DMS79 (cell line): ENCODE measurements at regions not wholly inside any gene's neighbourhood (a gene's known extent, or its start where the extent isn't known, plus 50 kb on each side); places are given as distances from the start of the nearest gene placed in this dataset.

ENCODE experiments used
- DNase-seq: peaks from one replicate; lab custom pipeline; 2025; lab: John Stamatoyannopoulos, UW

DNA sequence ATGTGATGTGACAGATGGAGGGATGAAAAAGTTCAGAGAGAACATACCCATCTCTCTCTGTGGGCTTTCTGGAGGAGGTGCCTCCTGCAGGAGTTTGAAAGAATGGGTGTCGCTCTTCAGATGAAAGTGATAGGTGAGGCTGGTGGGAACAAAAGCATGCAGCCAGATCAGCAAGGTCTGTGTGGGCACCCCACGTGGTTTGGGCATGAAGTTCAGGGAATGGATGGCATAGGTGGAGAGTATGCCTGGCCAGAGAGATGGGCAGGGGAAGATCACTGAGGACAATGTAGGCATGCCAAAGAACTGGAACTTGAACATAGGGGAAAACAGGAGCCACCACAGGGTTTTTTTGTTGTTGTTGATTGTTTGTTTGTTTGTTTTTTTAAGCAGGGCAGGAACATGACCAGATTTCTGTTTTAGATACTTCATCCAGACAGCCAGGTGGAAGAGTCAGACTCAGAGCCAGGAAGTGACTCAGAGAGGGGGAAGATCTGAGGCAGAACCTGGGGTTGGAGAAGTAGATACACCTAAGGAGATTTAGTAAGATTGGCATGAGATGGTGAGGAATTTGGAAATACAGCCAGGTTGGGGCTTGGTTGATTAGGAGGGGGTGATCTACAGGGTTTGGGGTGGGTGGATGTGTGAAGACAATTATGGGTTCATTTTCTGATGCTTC, 64.8 kb upstream of the CLSTN2 start:
- DNase-seq, result no peak

DNA sequence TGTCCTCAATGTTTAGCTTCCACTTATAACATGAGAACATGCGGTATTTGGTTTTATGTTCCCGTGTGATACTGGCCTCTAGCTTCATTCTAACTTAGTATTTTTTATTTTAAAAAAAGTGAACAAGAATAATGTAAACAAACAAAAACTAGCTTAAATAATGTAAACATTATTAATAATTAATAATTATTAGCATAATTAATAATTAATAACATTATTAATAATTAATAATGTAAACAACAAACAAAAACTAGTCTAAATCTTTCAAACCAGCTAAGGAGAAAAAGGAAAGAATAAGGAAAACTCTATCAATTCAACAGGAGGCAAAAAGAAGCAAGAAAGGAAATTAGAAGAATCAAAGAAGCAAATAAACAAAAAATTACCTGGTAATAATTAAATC, 66.2 kb upstream of the CLSTN2 start:
- no peak for DNase-seq

DNA sequence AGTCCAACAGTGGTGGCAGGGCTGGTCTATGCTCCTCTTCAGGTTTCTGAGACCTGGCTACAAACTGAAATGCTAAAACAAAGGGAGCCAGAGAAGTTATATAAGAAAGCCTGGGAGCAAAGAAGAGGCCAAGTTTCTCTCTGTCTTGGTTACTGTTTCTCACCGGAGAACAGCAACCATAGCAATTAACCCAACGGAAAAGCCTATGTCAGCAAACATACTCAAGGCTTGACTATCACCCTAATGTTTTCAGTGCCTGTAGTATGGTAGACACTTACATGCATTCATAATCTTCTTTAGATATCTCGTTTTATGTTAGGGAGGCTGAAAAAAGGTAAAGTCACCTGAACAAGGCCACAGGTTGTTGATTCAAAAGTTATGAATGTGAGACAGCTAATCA, 86.3 kb upstream of the CLSTN2 start:
- DNase-seq, result no peak

DNA sequence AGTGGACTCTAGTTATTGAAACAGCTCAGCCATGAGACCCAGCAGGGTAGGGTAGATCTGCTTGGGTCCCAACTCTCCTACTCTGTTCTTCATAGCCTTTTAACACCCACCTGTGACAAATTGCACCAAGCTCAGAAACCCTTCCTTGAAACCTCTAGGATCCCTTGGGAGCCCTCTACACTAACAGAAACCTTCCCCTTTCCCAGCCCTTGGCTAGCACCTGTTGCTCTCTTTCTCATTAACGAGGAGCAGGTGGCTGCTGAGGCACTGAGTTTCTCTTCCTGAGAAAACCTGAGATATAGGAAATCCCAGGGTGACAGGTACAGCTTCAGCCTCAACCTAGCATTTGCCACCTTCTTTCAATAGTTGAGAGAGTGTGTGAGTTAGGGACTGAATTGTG, 88.3 kb upstream of the CLSTN2 start:
- DNase-seq, result peak; percentile 60

DNA sequence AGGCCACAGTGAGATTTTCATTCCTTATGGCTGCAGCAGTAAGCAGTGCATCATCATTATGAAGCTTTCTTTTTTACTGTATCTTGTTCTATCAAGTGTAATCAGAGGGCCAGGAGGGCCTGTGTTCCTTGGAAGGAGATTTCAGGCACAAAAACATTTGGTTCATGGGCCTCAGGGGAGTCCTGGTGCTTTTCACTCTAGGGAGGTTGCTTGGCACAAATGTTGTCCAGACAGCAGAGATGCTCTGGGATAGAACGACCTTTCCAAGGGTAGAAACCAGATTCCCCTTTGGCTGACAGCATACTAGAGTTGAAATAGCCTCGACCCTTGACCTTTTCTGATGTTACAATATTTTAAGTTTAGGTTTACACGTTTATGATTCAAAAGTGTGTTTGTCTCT, 95.3 kb upstream of the CLSTN2 start:
- DNase-seq, result no peak

DNA sequence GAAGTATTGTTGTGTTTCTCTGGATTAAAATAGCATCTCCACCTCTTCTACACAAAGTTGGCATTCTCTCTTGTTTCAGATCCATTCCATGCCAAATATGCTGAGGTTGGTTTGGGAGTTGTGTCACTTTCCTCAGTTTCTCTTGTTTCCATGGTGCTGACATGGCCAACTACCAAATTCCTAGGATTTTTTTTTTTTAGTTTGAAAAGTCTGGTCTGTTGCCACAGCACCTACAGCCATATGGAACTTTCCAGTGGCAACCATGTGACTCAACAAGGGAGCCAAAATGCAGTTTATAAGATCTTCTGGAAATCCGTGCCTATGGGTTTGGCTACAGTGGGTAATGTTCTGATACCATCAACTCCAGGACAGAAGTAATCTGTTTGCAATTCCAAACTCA, 96.0 kb upstream of the CLSTN2 start:
- no peak for DNase-seq

DNA sequence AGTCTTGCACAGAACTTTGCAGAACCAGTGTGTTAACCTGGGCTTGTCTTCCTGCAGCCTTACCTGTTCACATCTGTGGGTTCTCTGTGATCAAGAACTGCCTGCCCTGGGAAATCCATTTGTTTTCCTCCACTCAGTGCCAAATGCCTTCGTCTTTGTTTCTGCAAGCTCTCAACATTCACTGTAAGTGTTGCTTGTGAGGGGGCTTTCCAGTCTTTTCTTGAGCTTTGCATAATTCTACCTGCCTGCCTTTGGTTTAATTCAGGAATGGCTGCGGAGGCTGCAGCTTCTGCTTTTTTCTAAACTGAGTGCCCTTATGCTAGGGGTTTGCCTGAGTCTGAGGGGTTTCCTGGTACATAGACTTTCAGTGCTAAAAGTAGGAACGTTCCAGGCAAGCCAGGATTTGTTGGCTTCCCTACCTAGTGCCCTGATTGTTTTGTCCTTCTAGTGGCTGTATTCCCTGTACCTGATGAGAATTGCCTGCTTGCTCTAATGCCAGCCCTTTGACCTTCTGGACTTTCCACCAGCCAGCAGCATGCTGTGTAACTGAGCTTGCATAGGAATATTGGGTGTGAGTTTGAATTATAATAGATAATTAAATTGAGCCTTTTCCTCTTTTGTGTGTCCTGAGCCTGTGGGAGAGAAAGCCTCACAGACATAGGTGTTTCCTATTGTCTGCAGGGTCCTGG, 96.6 kb upstream of the CLSTN2 start:
- DNase-seq, result no peak

DNA sequence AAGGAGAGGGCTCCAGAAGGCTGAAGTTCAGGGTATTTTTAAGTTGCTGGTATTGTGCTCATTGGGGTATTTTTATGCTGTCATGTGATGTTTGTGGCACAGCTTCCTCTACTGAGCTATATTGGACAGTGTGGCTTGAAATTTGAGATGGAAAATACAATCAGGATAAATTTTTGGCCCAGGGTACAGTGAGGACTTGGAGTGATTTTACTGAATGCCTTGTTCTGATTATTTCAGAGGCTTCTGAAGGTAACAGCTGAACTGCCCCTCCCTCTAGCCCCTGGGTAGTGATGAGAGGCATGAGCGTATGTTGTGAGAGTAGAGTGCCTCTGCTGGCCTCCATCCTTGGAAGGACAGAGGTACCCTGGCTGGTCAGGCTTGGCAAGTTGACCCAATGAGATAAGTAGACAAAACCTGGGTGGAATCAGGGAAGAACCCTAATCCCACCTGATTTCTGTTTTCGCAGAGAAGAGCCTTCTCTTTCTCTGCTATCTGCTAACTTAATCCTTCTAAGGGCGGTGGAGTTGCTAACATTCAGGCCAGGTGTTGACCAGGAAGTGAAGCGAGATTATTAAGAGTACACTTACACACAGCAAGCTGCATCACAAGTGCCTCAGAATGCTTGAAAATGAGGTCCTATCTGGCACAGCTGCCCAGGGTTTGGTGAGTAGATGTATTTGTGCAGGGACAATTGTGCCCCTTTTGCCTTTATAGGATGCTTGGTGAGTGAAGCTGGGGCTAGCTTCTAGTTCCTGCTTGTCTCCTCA, 98.1 kb upstream of the CLSTN2 start:
- DNase-seq, result peak; percentile 64

DNA sequence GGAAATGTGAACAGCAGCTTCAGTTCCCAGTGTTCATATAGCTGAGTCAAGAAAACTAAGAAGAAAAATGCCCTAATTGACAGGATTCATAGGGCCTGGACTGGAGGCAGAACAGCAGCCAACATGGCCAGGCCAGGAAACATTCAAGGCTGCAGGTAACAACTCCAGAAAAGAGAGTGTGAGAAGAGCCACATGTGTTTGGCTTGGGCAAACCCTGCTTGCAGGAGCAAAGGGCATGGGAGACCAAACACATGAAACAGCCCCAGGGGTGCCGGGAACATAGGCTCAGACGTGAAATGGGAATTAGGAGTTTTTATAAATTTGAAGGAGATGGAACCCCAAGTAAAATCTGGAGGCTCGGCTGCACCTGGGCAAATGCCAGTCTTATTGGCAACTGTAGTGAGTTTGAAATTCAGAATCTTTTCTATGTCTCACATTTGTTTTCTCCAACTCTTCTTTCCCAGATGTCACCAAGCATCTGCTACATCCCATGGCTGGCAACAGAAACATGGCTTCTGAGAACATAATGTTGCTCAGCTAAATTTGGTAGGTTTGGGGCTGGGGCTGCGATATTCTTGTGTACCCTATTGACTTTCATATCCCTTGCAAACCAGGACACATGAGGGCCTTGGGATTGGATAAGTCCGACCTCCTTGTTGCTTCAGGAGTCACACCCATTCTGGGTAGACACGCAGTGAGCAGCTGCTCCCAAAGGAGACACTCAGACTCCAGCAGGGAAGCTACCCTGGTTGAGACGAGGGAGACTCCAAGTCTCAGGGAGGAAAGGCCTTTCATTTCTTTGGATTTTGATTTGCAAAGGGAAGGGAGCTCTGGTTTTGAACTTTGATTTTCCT, 98.9 kb upstream of the CLSTN2 start:
- DNase-seq, result no peak

DNA sequence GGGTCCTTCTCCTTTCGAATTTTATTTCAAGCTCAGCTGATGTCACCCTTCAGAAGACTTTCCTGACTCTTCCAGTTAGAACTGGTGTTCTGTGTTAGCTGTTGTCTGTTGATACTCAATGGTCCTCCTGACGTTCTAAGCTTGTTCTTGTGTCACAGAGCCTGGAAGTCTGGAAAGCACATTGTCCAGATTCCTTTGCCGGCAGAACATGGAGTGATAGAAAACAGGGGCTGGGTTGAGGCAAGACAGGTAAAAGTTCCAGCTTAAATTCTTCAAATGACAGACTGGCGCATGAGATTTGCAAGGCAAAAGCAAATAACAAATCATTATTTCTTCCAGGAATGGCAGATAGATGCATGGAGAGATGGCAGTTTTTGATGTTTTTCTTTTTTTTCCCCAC, 102.0 kb upstream of the CLSTN2 start:
- DNase-seq, result no peak

DNA sequence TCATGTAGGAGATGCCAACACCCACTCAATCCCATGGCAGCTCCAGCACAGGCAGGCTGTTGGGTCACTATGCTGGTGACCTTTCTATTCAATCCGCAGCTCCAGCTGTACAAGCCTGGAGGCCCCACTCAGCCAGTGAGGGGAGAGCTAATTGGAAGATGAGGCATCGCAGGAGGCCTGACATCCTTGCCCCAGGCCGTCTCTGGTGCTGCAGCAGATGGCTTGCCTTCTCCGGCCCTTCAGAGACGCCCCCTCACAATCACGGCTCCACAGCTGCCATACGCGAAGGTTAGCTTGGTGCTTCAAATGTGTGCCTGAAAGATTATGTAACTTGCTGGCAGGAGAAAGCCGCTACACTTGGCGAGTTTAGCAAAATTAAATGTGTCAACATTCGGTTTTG, 104.2 kb upstream of the CLSTN2 start:
- no peak for DNase-seq

DNA sequence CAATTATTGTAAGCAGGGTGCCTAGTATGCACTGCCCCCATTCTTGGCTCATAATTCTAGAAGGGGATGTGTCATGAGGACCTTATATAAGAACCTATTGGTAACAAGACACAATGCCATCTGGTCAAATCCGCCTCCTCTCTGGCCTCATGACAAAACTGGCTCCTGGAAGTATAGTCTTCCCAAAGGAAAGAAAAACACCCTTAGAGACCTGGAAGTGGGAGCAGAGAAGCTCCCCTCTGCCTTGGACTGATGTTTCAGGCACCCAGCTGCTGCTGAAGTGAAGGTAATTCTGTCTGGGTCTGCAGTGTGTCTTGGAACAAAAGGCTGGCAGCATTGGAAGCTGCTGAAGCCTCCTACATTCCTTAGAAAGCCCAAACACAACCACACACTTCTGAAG, 107.2 kb upstream of the CLSTN2 start:
- DNase-seq, result no peak

DNA sequence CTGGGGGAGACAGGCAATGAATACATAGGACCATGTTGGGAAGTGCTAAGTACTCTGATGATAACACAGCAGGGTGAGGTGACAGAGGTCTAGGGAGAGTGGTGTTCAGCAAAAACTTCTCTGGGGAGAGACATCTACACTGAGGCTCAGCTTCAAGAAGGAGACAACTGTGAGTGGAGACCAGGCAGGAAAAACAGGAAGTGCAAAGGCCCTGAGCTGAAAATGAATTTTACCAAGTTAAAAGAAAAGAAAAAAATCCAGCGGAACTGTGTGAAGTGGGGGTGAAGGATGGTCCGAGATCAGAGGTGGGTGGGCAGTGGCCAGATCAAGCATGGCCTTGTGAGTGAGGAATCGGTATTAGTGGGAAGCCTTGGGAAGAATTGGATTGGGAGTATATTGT, 110.1 kb upstream of the CLSTN2 start:
- no peak for DNase-seq

DNA sequence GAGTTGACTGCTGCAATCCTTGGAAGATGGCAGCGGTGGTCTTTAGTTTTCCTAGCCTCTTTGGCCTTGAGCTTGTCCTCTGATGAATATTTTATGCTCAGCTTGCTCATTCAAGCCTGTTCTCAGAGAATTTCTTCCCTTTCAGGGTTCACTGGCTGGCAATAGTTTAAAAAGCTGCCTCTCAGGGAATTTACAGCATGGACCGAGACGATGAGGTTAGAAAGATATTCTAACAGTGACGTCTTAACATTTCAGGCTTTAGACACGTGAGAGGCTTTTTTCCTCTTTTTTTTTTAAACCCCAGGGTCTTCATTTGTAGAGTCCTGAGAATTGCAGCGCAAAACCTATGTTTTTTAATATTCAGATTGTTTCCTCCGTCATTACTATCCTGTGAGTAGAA, 120.3 kb upstream of the CLSTN2 start:
- DNase-seq, result no peak

DNA sequence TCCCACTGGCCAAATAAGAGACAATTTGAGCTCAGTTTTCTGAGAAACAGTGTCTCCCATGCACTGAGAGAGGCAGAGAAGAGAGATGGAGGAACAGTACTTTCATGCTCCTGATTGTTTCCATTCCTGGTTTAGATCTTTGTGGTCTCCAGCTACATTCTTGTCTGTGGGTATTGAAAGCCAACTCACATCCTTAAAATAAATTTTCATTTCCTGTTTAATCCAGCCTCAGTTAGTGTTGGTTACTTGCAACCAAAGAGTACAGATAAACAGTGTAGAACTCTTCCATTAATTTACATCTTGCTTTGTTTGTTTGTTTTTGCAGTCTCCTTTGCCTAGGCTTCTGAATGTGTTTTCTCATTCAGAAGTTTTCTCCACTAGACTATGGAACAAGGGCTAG, 123.7 kb upstream of the CLSTN2 start:
- no peak for DNase-seq

DNA sequence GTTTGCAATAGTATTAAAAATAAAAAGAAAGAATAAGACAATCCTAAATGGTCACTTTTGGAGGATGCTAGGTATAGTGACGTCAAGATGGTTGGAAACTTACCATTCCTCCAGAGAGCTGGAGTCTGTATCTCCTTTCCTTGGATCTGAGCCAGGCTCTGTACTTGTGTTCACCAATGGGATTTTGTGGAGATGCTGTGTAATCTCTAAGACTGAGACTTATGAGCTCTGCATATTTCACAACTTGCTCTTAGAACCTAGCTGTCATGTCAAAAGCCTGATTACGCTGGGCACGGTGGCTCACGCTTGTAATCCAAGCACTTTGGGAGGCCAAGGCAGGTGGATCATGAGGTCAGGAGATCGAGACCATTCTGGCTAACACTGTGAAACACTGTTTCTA, 126.8 kb upstream of the CLSTN2 start:
- DNase-seq, result no peak

DNA sequence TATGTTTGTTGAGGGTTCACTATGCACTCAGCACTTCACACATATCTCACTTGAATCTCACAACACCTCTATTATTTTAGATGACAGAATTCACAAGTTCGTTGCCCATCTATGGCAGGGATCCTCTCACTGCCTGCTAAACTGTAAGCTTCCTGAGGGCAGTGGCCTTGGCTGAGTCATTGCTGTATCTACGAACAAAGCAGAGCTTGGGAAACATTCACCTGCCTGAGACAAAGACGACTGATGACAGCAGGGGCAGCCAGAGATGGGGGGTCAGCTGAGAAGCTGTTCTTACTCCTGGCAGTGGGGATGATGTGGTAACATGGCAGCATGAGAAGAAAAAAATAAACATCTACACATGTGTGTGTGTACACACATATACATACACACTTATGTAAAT, 125.5 kb upstream of the NMNAT3 start:
- DNase-seq, result no peak

DNA sequence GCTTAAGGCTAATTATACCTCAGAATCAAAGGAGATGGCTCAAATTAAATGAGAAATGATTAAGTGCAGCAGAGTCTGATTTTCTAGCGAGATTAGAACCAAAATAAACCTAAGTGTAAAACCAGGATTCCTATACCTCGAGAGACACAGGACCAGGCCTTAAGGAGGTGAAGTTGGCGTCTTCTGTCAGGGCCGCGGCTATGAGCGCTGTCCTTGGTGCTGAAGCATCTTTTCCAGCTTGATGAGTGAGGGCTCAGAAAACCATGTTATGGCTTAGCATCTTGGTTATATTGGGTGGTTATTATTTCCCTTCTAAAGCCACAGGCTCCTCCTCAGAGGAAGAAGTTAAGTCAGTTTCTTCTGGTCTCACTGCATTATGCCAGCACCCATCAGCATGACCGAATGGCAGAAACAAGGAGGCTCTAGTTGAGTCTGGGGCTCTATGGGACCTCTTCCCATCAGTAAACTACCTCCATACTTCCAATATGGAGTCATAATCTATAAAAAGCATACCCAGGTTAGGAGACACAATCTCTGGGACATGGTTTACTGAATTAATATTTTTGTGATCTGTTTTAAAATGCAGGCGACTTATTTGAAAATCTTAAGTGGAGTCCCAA, 120.1 kb upstream of the NMNAT3 start:
- DNase-seq, result no peak

DNA sequence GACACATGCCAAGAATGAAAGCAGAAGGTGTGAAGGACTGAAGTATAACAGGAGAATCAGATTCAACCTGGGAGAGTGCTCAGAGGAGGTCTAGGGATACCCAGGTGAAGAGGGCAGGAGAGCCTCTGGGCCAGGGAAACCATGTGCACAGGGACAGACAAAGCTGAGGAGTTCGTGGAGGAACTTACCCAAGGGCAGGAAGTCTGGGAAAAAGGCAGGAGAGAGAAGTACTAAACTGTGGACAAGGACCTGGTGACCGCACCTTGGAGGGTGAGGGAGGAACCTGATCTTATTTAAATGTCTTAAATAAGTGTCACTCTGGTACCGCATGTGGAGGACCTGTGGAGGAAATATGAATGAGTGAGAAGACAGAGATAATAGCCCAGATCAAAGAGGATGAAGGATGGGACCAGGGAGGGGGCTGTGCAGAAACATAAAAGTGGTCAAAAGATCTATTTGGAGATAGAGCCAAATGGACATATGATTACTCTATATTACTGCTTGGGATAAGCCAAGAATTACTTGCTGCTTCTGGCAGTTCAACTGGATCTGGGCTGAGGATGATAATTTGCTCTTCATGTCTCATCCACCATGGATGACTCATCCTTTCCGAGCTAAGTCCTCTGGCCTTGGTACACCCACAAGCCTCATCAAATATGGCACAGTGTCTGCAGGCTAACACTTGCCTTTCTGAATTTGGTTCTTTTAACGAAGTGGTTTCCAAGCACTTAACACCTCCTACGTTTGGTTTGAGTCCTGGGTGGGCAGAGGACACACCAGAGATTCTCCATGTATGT, 116.9 kb upstream of the NMNAT3 start:
- no peak for DNase-seq

DNA sequence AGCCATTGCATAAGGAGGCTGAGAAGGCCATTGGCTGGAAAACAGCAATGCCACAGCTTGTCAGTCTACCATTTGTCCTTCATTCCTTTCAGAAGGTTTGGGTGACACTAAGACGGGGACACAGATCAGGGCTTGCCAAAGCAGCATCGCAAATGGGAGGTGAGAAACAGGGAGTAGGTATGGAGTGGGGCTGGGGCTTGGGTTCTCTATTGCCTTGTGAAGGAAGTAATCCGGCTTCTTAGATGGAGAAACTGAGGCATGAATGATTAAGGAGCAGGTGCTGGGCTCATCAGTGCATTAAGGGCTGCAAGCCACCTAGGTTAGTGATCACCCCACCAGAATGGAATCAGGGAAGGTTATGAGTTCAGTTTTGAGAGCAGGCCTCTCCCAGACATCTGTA, 115.6 kb upstream of the NMNAT3 start:
- no peak for DNase-seq

DNA sequence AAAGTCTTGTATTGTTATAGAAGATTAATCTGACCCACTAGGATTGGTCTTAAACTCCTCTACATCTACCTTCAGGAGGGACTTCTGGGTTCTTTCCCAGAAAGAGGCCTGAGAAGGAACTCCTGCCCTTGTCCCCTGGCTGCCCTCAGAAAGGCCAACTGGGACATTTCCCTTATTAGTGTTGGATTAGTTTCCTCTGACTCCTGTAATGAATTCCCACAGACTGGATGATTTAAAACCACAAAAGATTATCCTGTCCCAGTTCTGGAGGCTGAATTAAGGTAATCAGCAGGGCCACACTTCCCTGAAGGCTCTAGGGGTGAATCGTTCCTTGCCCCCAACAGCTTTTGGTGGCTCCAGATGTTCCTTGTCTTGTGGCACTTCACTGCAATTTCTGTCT, 102.8 kb upstream of the NMNAT3 start:
- DNase-seq, result no peak
